ENCODE measurements at regions not wholly inside any gene's neighbourhood (a gene's known extent, or its start where the extent isn't known, plus 50 kb on each side); places are given as distances from the start of the nearest gene placed in this dataset.

DNA sequence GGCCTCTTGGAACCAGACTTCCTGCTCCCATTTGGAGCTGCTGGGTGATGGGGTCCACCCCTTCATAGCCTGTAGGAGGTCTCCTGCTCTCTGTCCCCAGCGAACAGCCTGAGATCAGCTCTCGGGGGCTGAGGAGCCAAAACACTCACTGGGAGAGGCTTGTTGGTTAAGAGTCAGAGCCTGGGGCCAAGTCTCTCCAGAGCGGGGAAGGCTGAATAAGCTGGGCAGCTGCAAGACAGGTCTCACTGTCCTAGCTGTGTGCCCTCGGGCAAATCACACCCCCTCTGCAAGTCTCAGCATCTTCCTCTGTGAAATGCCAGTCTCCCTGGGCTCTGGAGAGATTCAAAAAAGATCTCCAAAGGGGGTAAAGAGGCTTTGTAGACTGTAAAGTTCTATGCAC lies 174.6 kb downstream of the WSCD1 start:
- peaks cover 18% of the 10 kb centered on the region for H3K27me3 ChIP-seq
- no peak for DNase-seq (ENCODE audit: low spot score in 2 of 2)
- no peak overlapping the region for H3K4me3 ChIP-seq
- WGBS, result 41% methylated on average over 4 of the region's 4 CpGs
- no peaks in the 10 kb centered on the region for H3K9me3 ChIP-seq
- no peaks in the 10 kb centered on the region for H3K4me1 ChIP-seq
- TF ChIP-seq, protein P1, sequence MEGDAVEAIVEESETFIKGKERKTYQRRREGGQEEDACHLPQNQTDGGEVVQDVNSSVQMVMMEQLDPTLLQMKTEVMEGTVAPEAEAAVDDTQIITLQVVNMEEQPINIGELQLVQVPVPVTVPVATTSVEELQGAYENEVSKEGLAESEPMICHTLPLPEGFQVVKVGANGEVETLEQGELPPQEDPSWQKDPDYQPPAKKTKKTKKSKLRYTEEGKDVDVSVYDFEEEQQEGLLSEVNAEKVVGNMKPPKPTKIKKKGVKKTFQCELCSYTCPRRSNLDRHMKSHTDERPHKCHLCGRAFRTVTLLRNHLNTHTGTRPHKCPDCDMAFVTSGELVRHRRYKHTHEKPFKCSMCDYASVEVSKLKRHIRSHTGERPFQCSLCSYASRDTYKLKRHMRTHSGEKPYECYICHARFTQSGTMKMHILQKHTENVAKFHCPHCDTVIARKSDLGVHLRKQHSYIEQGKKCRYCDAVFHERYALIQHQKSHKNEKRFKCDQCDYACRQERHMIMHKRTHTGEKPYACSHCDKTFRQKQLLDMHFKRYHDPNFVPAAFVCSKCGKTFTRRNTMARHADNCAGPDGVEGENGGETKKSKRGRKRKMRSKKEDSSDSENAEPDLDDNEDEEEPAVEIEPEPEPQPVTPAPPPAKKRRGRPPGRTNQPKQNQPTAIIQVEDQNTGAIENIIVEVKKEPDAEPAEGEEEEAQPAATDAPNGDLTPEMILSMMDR (IDR thresholded peaks at IDR 0.05), result no peak
- TF ChIP-seq POLR2AphosphoS5 (IDR thresholded peaks at IDR 0.05) (no peak), EP300 (IDR thresholded peaks at IDR 0.05) (no peak), POLR2A (IDR thresholded peaks at IDR 0.05) (no peak)
- no peak overlapping the region for H3K27ac ChIP-seq
- no peaks in the 10 kb centered on the region for H3K36me3 ChIP-seq

DNA sequence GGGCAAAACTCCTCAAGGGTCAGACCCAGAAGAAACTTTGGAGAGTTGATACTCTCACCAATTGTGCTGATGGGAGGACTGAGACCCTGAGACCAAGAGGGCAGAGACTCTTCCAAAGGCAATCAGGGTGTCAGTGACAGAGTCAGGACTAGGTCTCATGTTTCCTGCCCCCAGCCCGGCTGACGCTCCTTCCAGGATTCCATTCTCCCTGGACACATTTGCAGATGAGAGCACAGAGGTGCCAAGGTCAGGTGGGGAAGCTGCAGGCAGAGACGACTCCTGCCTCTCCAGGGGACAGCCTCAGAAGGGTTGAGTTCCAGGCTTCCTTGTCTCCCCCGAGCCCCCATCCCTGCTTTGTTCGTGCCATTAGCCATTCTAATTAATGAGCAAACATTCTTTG lies 174.1 kb downstream of the WSCD1 start:
- Histone ChIP-seq H3K4me3 (no peak overlapping the region), H3K4me1 (no peaks in the 10 kb centered on the region), H3K27me3 (peaks cover 18% of the 10 kb centered on the region), H3K9me3 (no peaks in the 10 kb centered on the region), H3K27ac (no peak overlapping the region), H3K36me3 (no peaks in the 10 kb centered on the region)
- DNase-seq (ENCODE audit: low spot score in 2 of 2), result no peak
- TF ChIP-seq EP300 (IDR thresholded peaks at IDR 0.05), result no peak
- no peak for TF ChIP-seq POLR2AphosphoS5 (IDR thresholded peaks at IDR 0.05)
- TF ChIP-seq POLR2A (IDR thresholded peaks at IDR 0.05), result no peak
- TF ChIP-seq, protein P1 (IDR thresholded peaks at IDR 0.05), result no peak
- 46% methylated on average over 5 of the region's 5 CpGs for WGBS

DNA sequence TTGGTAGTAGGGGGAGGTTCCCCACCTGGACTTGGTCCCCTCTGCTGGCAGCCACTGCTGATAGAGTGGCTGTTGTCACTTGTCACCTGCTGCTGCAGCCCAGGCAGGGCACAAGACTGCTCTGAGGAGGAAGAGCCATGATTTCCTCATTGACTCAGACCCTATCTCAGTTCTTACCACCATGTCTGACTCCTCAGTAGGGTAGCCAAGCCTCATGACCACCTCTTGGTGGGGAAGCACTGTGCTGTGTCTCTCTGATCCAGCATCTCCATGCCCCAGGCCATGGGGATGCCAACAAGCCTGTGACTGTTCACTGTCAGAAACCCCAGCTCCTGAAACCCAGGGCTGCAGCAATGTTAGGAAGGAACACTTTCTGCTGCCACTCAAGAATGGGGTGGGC lies 173.0 kb downstream of the WSCD1 start:
- H3K4me3 ChIP-seq, result no peak overlapping the region
- H3K27me3 ChIP-seq, result peaks cover 16% of the 10 kb centered on the region
- no peaks in the 10 kb centered on the region for H3K36me3 ChIP-seq
- TF ChIP-seq, protein P1 (IDR thresholded peaks at IDR 0.05), result no peak
- TF ChIP-seq EP300 (IDR thresholded peaks at IDR 0.05) (no peak), POLR2A (IDR thresholded peaks at IDR 0.05) (no peak), POLR2AphosphoS5 (IDR thresholded peaks at IDR 0.05) (no peak)
- no peaks in the 10 kb centered on the region for H3K9me3 ChIP-seq
- no peak overlapping the region for H3K27ac ChIP-seq
- H3K4me1 ChIP-seq, result no peaks in the 10 kb centered on the region
- no peak for DNase-seq (ENCODE audit: low spot score in 2 of 2)

DNA sequence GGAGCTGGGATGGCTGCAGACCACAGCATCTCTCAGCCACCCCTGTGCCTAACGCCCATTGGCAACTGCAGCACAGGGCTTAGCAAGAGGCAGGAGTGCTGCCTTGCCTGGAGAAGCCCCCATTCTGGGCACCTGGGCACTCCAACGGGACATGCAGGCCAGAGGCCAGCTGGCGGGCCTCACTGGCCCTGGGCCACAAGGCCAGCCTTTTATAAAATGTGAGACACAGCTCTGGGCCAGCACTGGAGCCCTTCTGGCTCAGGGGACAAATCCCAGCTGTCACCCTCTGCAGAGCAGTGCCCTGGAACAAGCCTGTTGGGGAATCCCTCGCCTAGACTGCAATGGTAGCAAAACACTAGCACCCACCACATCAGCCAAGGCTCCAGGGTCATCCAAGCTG lies 171.8 kb downstream of the WSCD1 start:
- Histone ChIP-seq H3K4me1 (no peaks in the 10 kb centered on the region), H3K4me3 (no peak overlapping the region), H3K27ac (no peak overlapping the region), H3K27me3 (peaks cover 17% of the 10 kb centered on the region), H3K9me3 (no peaks in the 10 kb centered on the region), H3K36me3 (no peaks in the 10 kb centered on the region)
- WGBS, result no CpG with 5 or more reads among the region's 4 CpGs
- no peak for DNase-seq (ENCODE audit: low spot score in 2 of 2)
- TF ChIP-seq POLR2AphosphoS5 (IDR thresholded peaks at IDR 0.05) (no peak), EP300 (IDR thresholded peaks at IDR 0.05) (no peak), POLR2A (IDR thresholded peaks at IDR 0.05) (no peak)
- TF ChIP-seq, protein P1 (IDR thresholded peaks at IDR 0.05), result no peak

DNA sequence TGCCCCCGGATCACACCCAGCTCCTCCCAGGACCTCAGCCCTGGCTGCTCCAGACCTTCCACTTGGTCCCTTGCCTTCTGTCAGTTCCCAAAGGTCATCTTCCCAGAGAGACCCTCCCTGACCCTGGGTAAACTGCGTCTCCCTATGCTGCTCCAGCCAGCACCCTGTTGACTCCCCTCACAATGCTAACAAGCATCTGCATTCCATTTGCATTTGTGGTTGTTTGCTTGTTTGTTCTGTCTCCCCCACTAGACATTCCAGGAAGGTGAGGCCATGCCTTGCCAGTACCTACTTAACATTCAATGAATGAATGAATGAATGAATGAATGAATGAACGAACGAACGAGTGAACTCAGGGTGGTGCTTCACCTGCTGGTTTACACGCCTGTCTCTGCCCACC lies 171.2 kb downstream of the WSCD1 start:
- 69% methylated on average over 6 of the region's 6 CpGs for WGBS
- Histone ChIP-seq H3K36me3 (no peaks in the 10 kb centered on the region), H3K27me3 (peaks cover 17% of the 10 kb centered on the region), H3K4me1 (no peaks in the 10 kb centered on the region), H3K4me3 (no peak overlapping the region), H3K27ac (no peak overlapping the region), H3K9me3 (no peaks in the 10 kb centered on the region)
- DNase-seq (ENCODE audit: low spot score in 2 of 2), result no peak
- TF ChIP-seq EP300 (IDR thresholded peaks at IDR 0.05) (no peak), POLR2AphosphoS5 (IDR thresholded peaks at IDR 0.05) (no peak), POLR2A (IDR thresholded peaks at IDR 0.05) (no peak)
- TF ChIP-seq, protein P1 (IDR thresholded peaks at IDR 0.05), result no peak

Data from suprapubic skin (tissue), 4 donors.